ENCODE measurements at regions not wholly inside any gene's neighbourhood (a gene's known extent, or its start where the extent isn't known, plus 50 kb on each side); places are given as distances from the start of the nearest gene placed in this dataset.

DNA sequence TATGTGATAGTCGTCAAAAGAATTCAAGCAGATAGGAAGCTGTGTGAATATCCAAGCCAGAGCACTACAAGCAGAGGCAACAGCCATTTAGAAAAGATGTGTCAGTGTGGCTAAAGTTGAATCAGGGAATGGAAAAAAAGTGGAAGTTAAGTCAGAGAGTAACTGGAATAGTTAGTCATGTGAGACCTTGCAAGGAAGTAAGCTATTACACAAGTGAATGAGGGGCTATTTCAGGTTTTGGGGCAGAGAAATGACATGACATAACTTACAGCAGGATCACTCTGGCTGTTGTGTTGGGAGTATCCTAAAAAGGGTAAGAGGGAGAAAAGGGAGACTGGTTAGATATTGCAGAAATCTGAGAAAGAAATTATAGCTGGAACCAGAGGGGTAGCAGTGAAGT is 236.6 kb upstream of the PCDH18 start:
- TF ChIP-seq ZNF184 (tag by site-specific recombination; IDR thresholded peaks at IDR 0.05) (no peak), ZNF274 (IDR thresholded peaks at IDR 0.05; ENCODE audit: low read length) (no peak), ZNF274 (tag by site-specific recombination; IDR thresholded peaks at IDR 0.05; ENCODE audit: borderline replicate concordance) (no peak), ZFP3 (tag by site-specific recombination; IDR thresholded peaks at IDR 0.05; ENCODE audit: low read depth) (no peak), CTCF (tag by site-specific recombination; IDR thresholded peaks at IDR 0.05) (no peak), YY1 (tag by site-specific recombination; IDR thresholded peaks at IDR 0.05) (no peak), ZNF830 (tag by site-specific recombination; IDR thresholded peaks at IDR 0.05; ENCODE audit: low read depth) (no peak), ZNF37A (tag by site-specific recombination; IDR thresholded peaks at IDR 0.05) (no peak)
- TF ChIP-seq, protein P1, sequence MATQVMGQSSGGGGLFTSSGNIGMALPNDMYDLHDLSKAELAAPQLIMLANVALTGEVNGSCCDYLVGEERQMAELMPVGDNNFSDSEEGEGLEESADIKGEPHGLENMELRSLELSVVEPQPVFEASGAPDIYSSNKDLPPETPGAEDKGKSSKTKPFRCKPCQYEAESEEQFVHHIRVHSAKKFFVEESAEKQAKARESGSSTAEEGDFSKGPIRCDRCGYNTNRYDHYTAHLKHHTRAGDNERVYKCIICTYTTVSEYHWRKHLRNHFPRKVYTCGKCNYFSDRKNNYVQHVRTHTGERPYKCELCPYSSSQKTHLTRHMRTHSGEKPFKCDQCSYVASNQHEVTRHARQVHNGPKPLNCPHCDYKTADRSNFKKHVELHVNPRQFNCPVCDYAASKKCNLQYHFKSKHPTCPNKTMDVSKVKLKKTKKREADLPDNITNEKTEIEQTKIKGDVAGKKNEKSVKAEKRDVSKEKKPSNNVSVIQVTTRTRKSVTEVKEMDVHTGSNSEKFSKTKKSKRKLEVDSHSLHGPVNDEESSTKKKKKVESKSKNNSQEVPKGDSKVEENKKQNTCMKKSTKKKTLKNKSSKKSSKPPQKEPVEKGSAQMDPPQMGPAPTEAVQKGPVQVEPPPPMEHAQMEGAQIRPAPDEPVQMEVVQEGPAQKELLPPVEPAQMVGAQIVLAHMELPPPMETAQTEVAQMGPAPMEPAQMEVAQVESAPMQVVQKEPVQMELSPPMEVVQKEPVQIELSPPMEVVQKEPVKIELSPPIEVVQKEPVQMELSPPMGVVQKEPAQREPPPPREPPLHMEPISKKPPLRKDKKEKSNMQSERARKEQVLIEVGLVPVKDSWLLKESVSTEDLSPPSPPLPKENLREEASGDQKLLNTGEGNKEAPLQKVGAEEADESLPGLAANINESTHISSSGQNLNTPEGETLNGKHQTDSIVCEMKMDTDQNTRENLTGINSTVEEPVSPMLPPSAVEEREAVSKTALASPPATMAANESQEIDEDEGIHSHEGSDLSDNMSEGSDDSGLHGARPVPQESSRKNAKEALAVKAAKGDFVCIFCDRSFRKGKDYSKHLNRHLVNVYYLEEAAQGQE (tag by site-specific recombination; IDR thresholded peaks at IDR 0.05), result no peak

Measured in HEK293 (cell line).